Muscle of leg (tissue), 3 donors: ENCODE measurements at regions not wholly inside any gene's neighbourhood (a gene's known extent, or its start where the extent isn't known, plus 50 kb on each side); places are given as distances from the start of the nearest gene placed in this dataset.
A peak's percentile ranks its signal among the peaks of the same experiment; 100 is the strongest.
"Not testable (repeated sequence)": the region's sequence is repeated elsewhere in the genome, so short reads cannot be mapped to it uniquely, and the experiment has no call there.

Experiments used
- DNase-seq: peaks from one replicate; pipeline ENCODE4 v3.0.0; 2013
- H3K27ac ChIP-seq: one replicate; pipeline ENCODE4 v1.5.1; 2013; ENCODE audit warnings: mild to moderate bottlenecking, low read length, control low read depth
- H3K27me3 ChIP-seq: one replicate; pipeline ENCODE4 v1.6.1; 2013; ENCODE audit warnings: low read length; ENCODE audit not compliant: control insufficient read depth, insufficient read depth
- H3K36me3 ChIP-seq: one replicate; pipeline ENCODE4 v1.6.1; 2013; ENCODE audit warnings: low read length; ENCODE audit not compliant: control insufficient read depth, insufficient read depth
- H3K4me1 ChIP-seq: one replicate; pipeline ENCODE4 v1.6.1; 2013; ENCODE audit warnings: low read length; ENCODE audit not compliant: control insufficient read depth, insufficient read depth
- H3K4me3 ChIP-seq: one replicate; pipeline ENCODE4 v1.5.1; 2013; ENCODE audit warnings: low read length, control low read depth
- H3K9me3 ChIP-seq: replicated peaks from 2 replicates; pipeline ENCODE4 v1.6.1; 2013; ENCODE audit warnings: low read depth, low read length; ENCODE audit not compliant: control insufficient read depth
- WGBS: methylation state at CpG from one replicate; pipeline ENCODE4 v1.1.5; 2013; ENCODE audit warnings: missing lambda C conversion rate; ENCODE audit not compliant: insufficient coverage; 5-methylcytosine and 5-hydroxymethylcytosine counted together

GRCh38 chr6:142633317-142633716 is 311.7 kb downstream of the HIVEP2 start:
- no peaks in the 10 kb centered on the region for H3K27me3 ChIP-seq
- H3K4me3 ChIP-seq = no peak overlapping the region
- H3K27ac ChIP-seq = no peak overlapping the region
- H3K36me3 ChIP-seq = no peaks in the 10 kb centered on the region
- H3K9me3 ChIP-seq = no peaks in the 10 kb centered on the region
- H3K4me1 ChIP-seq = no peaks in the 10 kb centered on the region
- DNase-seq = no peak

GRCh38 chr6:142635130-142635529 is 309.8 kb downstream of the HIVEP2 start:
- Histone ChIP-seq H3K36me3 (no peaks in the 10 kb centered on the region), H3K4me1 (no peaks in the 10 kb centered on the region), H3K27me3 (no peaks in the 10 kb centered on the region), H3K4me3 (no peak overlapping the region), H3K9me3 (no peaks in the 10 kb centered on the region), H3K27ac (no peak overlapping the region)
- no peak for DNase-seq
- WGBS = no CpG with 5 or more reads among the region's 1 CpG

- no peaks in the 10 kb centered on the region for H3K36me3 ChIP-seq
- H3K27me3 ChIP-seq = no peaks in the 10 kb centered on the region
- WGBS = 100% methylated on average over 1 of the region's 10 CpGs
- H3K4me3 ChIP-seq = no peak overlapping the region
- no peak overlapping the region for H3K27ac ChIP-seq
- DNase-seq = no peak
- H3K4me1 ChIP-seq = no peaks in the 10 kb centered on the region
- no peaks in the 10 kb centered on the region for H3K9me3 ChIP-seq
Measured at GRCh38 chr6:142637624-142638351, 307.2 kb downstream of the HIVEP2 start.

- H3K27me3 ChIP-seq = no peaks in the 10 kb centered on the region
- no peak overlapping the region for H3K4me3 ChIP-seq
- no peaks in the 10 kb centered on the region for H3K36me3 ChIP-seq
- no CpG with 5 or more reads among the region's 1 CpG for WGBS
- H3K27ac ChIP-seq = no peak overlapping the region
- DNase-seq = no peak
- H3K9me3 ChIP-seq = no peaks in the 10 kb centered on the region
- no peaks in the 10 kb centered on the region for H3K4me1 ChIP-seq
Measured at GRCh38 chr6:142642651-142643050, 302.3 kb downstream of the HIVEP2 start.

GRCh38 chr6:142644866-142645265 is 300.1 kb downstream of the HIVEP2 start:
- no peaks in the 10 kb centered on the region for H3K27me3 ChIP-seq
- H3K4me1 ChIP-seq = no peaks in the 10 kb centered on the region
- no peaks in the 10 kb centered on the region for H3K9me3 ChIP-seq
- H3K4me3 ChIP-seq = no peak overlapping the region
- no peak overlapping the region for H3K27ac ChIP-seq
- 75% methylated on average over 2 of the region's 3 CpGs for WGBS
- no peaks in the 10 kb centered on the region for H3K36me3 ChIP-seq
- no peak for DNase-seq

GRCh38 chr6:142645663-142646062 is 299.3 kb downstream of the HIVEP2 start:
- Histone ChIP-seq H3K4me3 (no peak overlapping the region), H3K27ac (no peak overlapping the region), H3K4me1 (no peaks in the 10 kb centered on the region), H3K9me3 (no peaks in the 10 kb centered on the region), H3K36me3 (no peaks in the 10 kb centered on the region), H3K27me3 (no peaks in the 10 kb centered on the region)
- no peak for DNase-seq
- no CpG with 5 or more reads among the region's 2 CpGs for WGBS

- Histone ChIP-seq H3K4me3 (no peak overlapping the region), H3K9me3 (no peaks in the 10 kb centered on the region), H3K27me3 (no peaks in the 10 kb centered on the region), H3K36me3 (no peaks in the 10 kb centered on the region), H3K27ac (no peak overlapping the region), H3K4me1 (no peaks in the 10 kb centered on the region)
- 27% methylated on average over 5 of the region's 6 CpGs for WGBS
- peak; percentile 68 for DNase-seq
Measured at GRCh38 chr6:142647449-142648035, 297.4 kb downstream of the HIVEP2 start.

- Histone ChIP-seq H3K27ac (no peak overlapping the region), H3K4me3 (no peak overlapping the region), H3K36me3 (no peaks in the 10 kb centered on the region), H3K9me3 (no peaks in the 10 kb centered on the region), H3K27me3 (no peaks in the 10 kb centered on the region), H3K4me1 (no peaks in the 10 kb centered on the region)
- peak; percentile 64 for DNase-seq
- 0% methylated on average over 1 of the region's 3 CpGs for WGBS
Measured at GRCh38 chr6:142648036-142648451, 296.9 kb downstream of the HIVEP2 start.

GRCh38 chr6:142648526-142648925 is 296.4 kb downstream of the HIVEP2 start:
- no peaks in the 10 kb centered on the region for H3K36me3 ChIP-seq
- H3K9me3 ChIP-seq = no peaks in the 10 kb centered on the region
- no peak overlapping the region for H3K27ac ChIP-seq
- H3K4me3 ChIP-seq = no peak overlapping the region
- WGBS = no CpG with 5 or more reads among the region's 1 CpG
- H3K4me1 ChIP-seq = no peaks in the 10 kb centered on the region
- no peaks in the 10 kb centered on the region for H3K27me3 ChIP-seq
- DNase-seq = no peak

- not testable (repeated sequence) for H3K27me3 ChIP-seq, H3K36me3 ChIP-seq, DNase-seq, H3K9me3 ChIP-seq, H3K4me1 ChIP-seq, H3K4me3 ChIP-seq, H3K27ac ChIP-seq
- WGBS = no CpG with 5 or more reads among the region's 11 CpGs
Measured at GRCh38 chr6:142649438-142650234, 295.3 kb downstream of the HIVEP2 start.
